ENCODE measurements at regions not wholly inside any gene's neighbourhood (a gene's known extent, or its start where the extent isn't known, plus 50 kb on each side); places are given as distances from the start of the nearest gene placed in this dataset.
"Not testable (repeated sequence)": the region's sequence is repeated elsewhere in the genome, so short reads cannot be mapped to it uniquely, and the experiment has no call there.

- DNase-seq: no peak
Measured at GRCh38 chr2:61671561-61672315, 133.6 kb upstream of the XPO1 start.

GRCh38 chr2:61670591-61671501 is 132.7 kb upstream of the XPO1 start:
- DNase-seq: no peak

GRCh38 chr2:61664190-61664589 is 126.0 kb upstream of the XPO1 start:
- no peak for DNase-seq

- no peak for DNase-seq
Measured at GRCh38 chr2:61662990-61663389, 124.8 kb upstream of the XPO1 start.

- DNase-seq: no peak
Measured at GRCh38 chr2:61660511-61661388, 122.6 kb upstream of the XPO1 start.

GRCh38 chr2:61658841-61659780 is 121.0 kb upstream of the XPO1 start:
- peak; percentile 50 for DNase-seq

- not testable (repeated sequence) for DNase-seq
Measured at GRCh38 chr2:61649946-61650345, 111.8 kb upstream of the XPO1 start.

- DNase-seq: no peak
Measured at GRCh38 chr2:61649021-61649420, 110.9 kb upstream of the XPO1 start.

- DNase-seq: no peak
Measured at GRCh38 chr2:61647044-61647443, 108.9 kb upstream of the XPO1 start.

- DNase-seq: peak; percentile 38
Measured at GRCh38 chr2:61645911-61646310, 107.8 kb upstream of the XPO1 start.

GRCh38 chr2:61643153-61643552 is 105.0 kb upstream of the XPO1 start:
- DNase-seq: not testable (repeated sequence)

GRCh38 chr2:61640406-61640805 is 102.2 kb upstream of the XPO1 start:
- DNase-seq: no peak

- no peak for DNase-seq
Measured at GRCh38 chr2:61639721-61640120, 101.6 kb upstream of the XPO1 start.

GRCh38 chr2:61636686-61637085 is 98.5 kb upstream of the XPO1 start:
- DNase-seq: no peak

GRCh38 chr2:61634512-61634911 is 96.4 kb upstream of the XPO1 start:
- DNase-seq: no peak

GRCh38 chr2:61633250-61633649 is 95.1 kb upstream of the XPO1 start:
- DNase-seq: no peak

GRCh38 chr2:61632276-61633169 is 94.4 kb upstream of the XPO1 start:
- no peak for DNase-seq

- DNase-seq: no peak
Measured at GRCh38 chr2:61631321-61631720, 93.2 kb upstream of the XPO1 start.

- DNase-seq: no peak
Measured at GRCh38 chr2:61626827-61627226, 88.7 kb upstream of the XPO1 start.

GRCh38 chr2:61623747-61624146 is 85.6 kb upstream of the XPO1 start:
- no peak for DNase-seq
